Body of pancreas (tissue), 4 donors: ENCODE measurements at regions not wholly inside any gene's neighbourhood (a gene's known extent, or its start where the extent isn't known, plus 50 kb on each side); places are given as distances from the start of the nearest gene placed in this dataset.

Experiments used
- ATAC-seq: fragments of 150-250 bp; one replicate; pipeline ENCODE4 v1.9.1; 2016
- DNase-seq, 4 donors: peaks; one replicate each; pipeline ENCODE4 v3.0.0-alpha.2; 2019
- H3K27ac ChIP-seq, 4 donors: fragments of 200-600 bp; sonication (generic); 1 replicate in 3 of 4; 2 replicates in 1 of 4; pipeline versions ENCODE4 v1.5.1 to v1.6.1; 2016 to 2019; ENCODE audit warnings: mild to moderate bottlenecking in 1 of 4, mixed read lengths in 1 of 4, moderate library complexity in 1 of 4
- H3K27me3 ChIP-seq, 2 donors: fragments of 200-600 bp; sonication (generic); one replicate each; pipeline ENCODE4 v1.6.0; 2016; ENCODE audit warnings: mild to moderate bottlenecking in 1 of 2
- H3K36me3 ChIP-seq, 2 donors: fragments of 200-600 bp; sonication (generic); replicated peaks in 1 of 2; 2 replicates each; pipeline ENCODE4 v1.5.1; 2016; ENCODE audit warnings: low read depth in 2 of 2; ENCODE audit not compliant: insufficient read depth in 1 of 2
- H3K4me1 ChIP-seq: fragments of 200-600 bp; sonication (generic); one replicate; pipeline ENCODE4 v1.6.0; 2016
- H3K4me3 ChIP-seq, 2 donors: fragments of 200-600 bp; sonication (generic); 1 replicate in 1 of 2; 2 replicates in 1 of 2; pipeline ENCODE4 v1.5.1; 2016 to 2019
- H3K9me3 ChIP-seq, 3 donors: fragments of 200-600 bp; sonication (generic); 1 replicate in 2 of 3; 2 replicates in 1 of 3; pipeline ENCODE4 v1.5.1; 2016
- CTCF ChIP-seq, 7 experiments: fragments of 450-650 bp in 4 of 7; fragments of 200-600 bp in 3 of 7; sonication (generic) in 3 of 7; IDR thresholded peaks; one replicate each; pipeline ENCODE4 v1.5.1; 2016 to 2019; ENCODE audit warnings: antibody characterized with exemption in 7 of 7
- POLR2A ChIP-seq, 3 donors: fragments of 450-650 bp; IDR thresholded peaks; one replicate each; pipeline ENCODE4 v1.6.1; 2016; ENCODE audit warnings: antibody characterized with exemption in 3 of 3, mild to moderate bottlenecking in 2 of 3
- WGBS, 2 donors: methylation state at CpG; one replicate each; pipeline ENCODE4 v1.1.5; 2017; 5-methylcytosine and 5-hydroxymethylcytosine counted together
- intact Hi-C: fragments of 100-400 bp; cut with DNase I; formaldehyde crosslinking; loops from one replicate; pipeline ENCODE4 v1.15.1; 2023

GRCh38 chr2:51213826-51214225, 181.9 kb upstream of the NRXN1 start:
- no peak for TF ChIP-seq POLR2A (IDR thresholded peaks at IDR 0.05)
- no peak for TF ChIP-seq CTCF (IDR thresholded peaks at IDR 0.05)

GRCh38 chr2:51212374-51212773, 180.4 kb upstream of the NRXN1 start:
- intact Hi-C loops, result no loop called here
- WGBS, 2 donors, result 88 to 93% methylated on average over 1 of the region's 1 CpG
- H3K9me3 ChIP-seq, result no peaks in the 10 kb centered on the region
- DNase-seq (no peak), ATAC-seq (no peak)
- TF ChIP-seq CTCF (IDR thresholded peaks at IDR 0.05) (no peak), POLR2A (IDR thresholded peaks at IDR 0.05) (no peak)
- H3K4me3 ChIP-seq, result no peak overlapping the region
- H3K27ac ChIP-seq, result no peak overlapping the region
- H3K27me3 ChIP-seq, result no peaks in the 10 kb centered on the region
- H3K4me1 ChIP-seq, result no peaks in the 10 kb centered on the region
- H3K36me3 ChIP-seq, result no peaks in the 10 kb centered on the region

More at GRCh38 chr2:51213826-51214225, 181.9 kb upstream of the NRXN1 start:
- H3K4me3 ChIP-seq, result no peak overlapping the region
- no peaks in the 10 kb centered on the region for H3K36me3 ChIP-seq
- H3K9me3 ChIP-seq, result no peaks in the 10 kb centered on the region
- intact Hi-C loops, result no loop called here
- H3K27ac ChIP-seq, result no peak overlapping the region
- no peaks in the 10 kb centered on the region for H3K27me3 ChIP-seq
- 92 to 94% methylated on average over 2 of the region's 2 CpGs for WGBS, 2 donors
- H3K4me1 ChIP-seq, result no peaks in the 10 kb centered on the region
- no peak for ATAC-seq
- DNase-seq, result no peak

GRCh38 chr2:51208521-51208920, 176.6 kb upstream of the NRXN1 start:
- intact Hi-C loops, result no loop called here
- WGBS, 2 donors, result 21 to 24% methylated on average over 1 of the region's 1 CpG
- DNase-seq, result no peak
- H3K36me3 ChIP-seq, result no peaks in the 10 kb centered on the region
- no peaks in the 10 kb centered on the region for H3K27me3 ChIP-seq
- H3K4me3 ChIP-seq, result no peak overlapping the region
- ATAC-seq, result no peak
- H3K9me3 ChIP-seq, result no peaks in the 10 kb centered on the region
- TF ChIP-seq POLR2A (IDR thresholded peaks at IDR 0.05), result no peak
- no peak for TF ChIP-seq CTCF (IDR thresholded peaks at IDR 0.05)
- H3K27ac ChIP-seq, result no peak overlapping the region
- H3K4me1 ChIP-seq, result no peaks in the 10 kb centered on the region

GRCh38 chr2:51201295-51201694, 169.4 kb upstream of the NRXN1 start:
- no peak for ATAC-seq
- H3K36me3 ChIP-seq, result no peaks in the 10 kb centered on the region
- H3K4me1 ChIP-seq, result no peaks in the 10 kb centered on the region
- DNase-seq, result no peak
- no peak overlapping the region for H3K4me3 ChIP-seq
- H3K9me3 ChIP-seq, result no peaks in the 10 kb centered on the region
- no peak overlapping the region for H3K27ac ChIP-seq
- intact Hi-C loops, result no loop called here
- H3K27me3 ChIP-seq, result no peaks in the 10 kb centered on the region
- TF ChIP-seq POLR2A (IDR thresholded peaks at IDR 0.05) (no peak), CTCF (IDR thresholded peaks at IDR 0.05) (no peak)

GRCh38 chr2:51194656-51195055, 162.7 kb upstream of the NRXN1 start:
- TF ChIP-seq CTCF (IDR thresholded peaks at IDR 0.05), result no peak
- TF ChIP-seq POLR2A (IDR thresholded peaks at IDR 0.05), result no peak
- WGBS, 2 donors, result 82 to 88% methylated on average over 9 to 10 of the region's 10 CpGs
- ATAC-seq (no peak), DNase-seq (no peak)
- Histone ChIP-seq H3K4me3 (no peak overlapping the region), H3K36me3 (no peaks in the 10 kb centered on the region), H3K27me3 (no peaks in the 10 kb centered on the region), H3K4me1 (no peaks in the 10 kb centered on the region), H3K27ac (no peak overlapping the region), H3K9me3 (no peaks in the 10 kb centered on the region)
- intact Hi-C loops, result no loop called here
